ENCODE measurements at regions not wholly inside any gene's neighbourhood (a gene's known extent, or its start where the extent isn't known, plus 50 kb on each side); places are given as distances from the start of the nearest gene placed in this dataset.

DNA sequence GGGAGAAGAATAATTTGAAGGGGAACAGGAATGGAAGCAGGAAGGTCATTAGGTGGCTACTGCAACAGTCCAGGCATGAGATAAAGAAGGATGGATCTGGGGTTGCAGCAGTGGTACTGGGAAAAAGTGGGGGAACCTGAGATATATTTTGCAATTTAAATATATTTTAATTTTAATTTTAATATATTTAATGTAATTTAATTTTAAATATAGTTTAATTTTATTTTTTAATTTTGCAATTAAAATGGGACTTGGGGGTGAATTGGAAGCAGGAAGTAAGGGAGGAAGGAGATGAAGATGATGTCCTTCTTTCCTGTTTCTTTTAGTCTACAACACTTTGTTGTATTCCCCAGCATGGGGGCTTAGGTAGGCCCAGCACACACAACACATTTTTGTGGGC is 369.8 kb downstream of the GADD45G start:
- DNase-seq (ENCODE audit: low spot score in 2 of 2, unreplicated experiment in 2 of 2), result no peak
- Mint-ChIP-seq H3K36me3 (no peaks in the 10 kb centered on the region), H3K27me3 (ENCODE audit: low read depth) (no peaks in the 10 kb centered on the region), H3K4me3 (no peak overlapping the region), H3K4me1 (no peaks in the 10 kb centered on the region), H3K27ac (no peak overlapping the region), H3K9me3 (no peaks in the 10 kb centered on the region)
- TF ChIP-seq CTCF (IDR thresholded peaks at IDR 0.05; ENCODE audit: unreplicated experiment), result no peak

- TF ChIP-seq CTCF (IDR thresholded peaks at IDR 0.05; ENCODE audit: unreplicated experiment), result no peak
- H3K27ac Mint-ChIP-seq, result no peak overlapping the region
- DNase-seq (ENCODE audit: low spot score in 2 of 2, unreplicated experiment in 2 of 2), result no peak
- H3K27me3 Mint-ChIP-seq (ENCODE audit: low read depth), result no peaks in the 10 kb centered on the region
- no peaks in the 10 kb centered on the region for H3K9me3 Mint-ChIP-seq
- H3K4me1 Mint-ChIP-seq, result no peaks in the 10 kb centered on the region
- H3K4me3 Mint-ChIP-seq, result no peak overlapping the region
- H3K36me3 Mint-ChIP-seq, result no peaks in the 10 kb centered on the region
These were observed 370.2 kb downstream of the GADD45G start for GRCh38 chr9:89975024-89975423.

- no peaks in the 10 kb centered on the region for H3K27me3 Mint-ChIP-seq (ENCODE audit: low read depth)
- no peak for TF ChIP-seq CTCF (IDR thresholded peaks at IDR 0.05; ENCODE audit: unreplicated experiment)
- H3K36me3 Mint-ChIP-seq, result no peaks in the 10 kb centered on the region
- H3K4me1 Mint-ChIP-seq, result no peaks in the 10 kb centered on the region
- no peak for DNase-seq (ENCODE audit: low spot score in 2 of 2, unreplicated experiment in 2 of 2)
- no peak overlapping the region for H3K27ac Mint-ChIP-seq
- H3K4me3 Mint-ChIP-seq, result no peak overlapping the region
- no peaks in the 10 kb centered on the region for H3K9me3 Mint-ChIP-seq
These were observed 370.8 kb downstream of the GADD45G start for GRCh38 chr9:89975630-89976029.

DNA sequence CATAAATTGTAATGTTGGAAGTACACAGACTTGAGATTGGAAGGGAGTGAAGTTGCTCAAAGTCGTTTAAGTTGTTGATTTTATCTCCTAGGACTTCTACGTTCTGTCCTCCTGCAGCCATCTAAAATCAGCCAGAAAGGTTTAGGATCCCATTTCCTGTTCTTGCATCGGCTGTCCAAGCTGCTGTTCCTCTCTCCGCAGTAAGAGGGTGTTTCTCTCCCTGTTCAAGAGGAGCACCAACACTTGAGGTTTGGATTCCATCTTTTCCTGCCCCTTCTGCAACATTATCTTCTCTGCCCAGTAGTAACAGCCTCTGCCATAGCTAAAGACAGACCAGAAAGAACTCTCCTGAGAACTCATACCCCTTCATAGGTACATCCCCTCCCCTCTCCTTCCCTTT is 373.4 kb downstream of the GADD45G start:
- Mint-ChIP-seq H3K36me3 (no peaks in the 10 kb centered on the region), H3K4me3 (no peak overlapping the region), H3K27ac (no peak overlapping the region), H3K9me3 (peaks cover 6% of the 10 kb centered on the region), H3K27me3 (ENCODE audit: low read depth) (peaks cover 2% of the 10 kb centered on the region), H3K4me1 (no peaks in the 10 kb centered on the region)
- no peak for DNase-seq (ENCODE audit: low spot score in 2 of 2, unreplicated experiment in 2 of 2)
- TF ChIP-seq CTCF (IDR thresholded peaks at IDR 0.05; ENCODE audit: unreplicated experiment), result no peak

GRCh38 chr9:89980600-89980999 is 375.8 kb downstream of the GADD45G start:
- peaks cover 2% of the 10 kb centered on the region for H3K27me3 Mint-ChIP-seq (ENCODE audit: low read depth)
- no peak overlapping the region for H3K27ac Mint-ChIP-seq
- TF ChIP-seq CTCF (IDR thresholded peaks at IDR 0.05; ENCODE audit: unreplicated experiment), result no peak
- peaks cover 11% of the 10 kb centered on the region for H3K9me3 Mint-ChIP-seq
- DNase-seq (ENCODE audit: low spot score in 2 of 2, unreplicated experiment in 2 of 2), result no peak
- H3K4me1 Mint-ChIP-seq, result no peaks in the 10 kb centered on the region
- H3K4me3 Mint-ChIP-seq, result no peak overlapping the region
- no peaks in the 10 kb centered on the region for H3K36me3 Mint-ChIP-seq

- DNase-seq (ENCODE audit: low spot score in 2 of 2, unreplicated experiment in 2 of 2), result no peak
- peaks cover 11% of the 10 kb centered on the region for H3K9me3 Mint-ChIP-seq
- no peak for TF ChIP-seq CTCF (IDR thresholded peaks at IDR 0.05; ENCODE audit: unreplicated experiment)
- H3K4me1 Mint-ChIP-seq, result no peaks in the 10 kb centered on the region
- H3K27ac Mint-ChIP-seq, result no peak overlapping the region
- H3K36me3 Mint-ChIP-seq, result no peaks in the 10 kb centered on the region
- H3K27me3 Mint-ChIP-seq (ENCODE audit: low read depth), result peaks cover 2% of the 10 kb centered on the region
- no peak overlapping the region for H3K4me3 Mint-ChIP-seq
These were observed 377.2 kb downstream of the GADD45G start for GRCh38 chr9:89982016-89982415.

Measured in mesothelial cell of epicardium (in vitro differentiated cells).